ENCODE measurements at regions not wholly inside any gene's neighbourhood (a gene's known extent, or its start where the extent isn't known, plus 50 kb on each side); places are given as distances from the start of the nearest gene placed in this dataset.
"Not testable (repeated sequence)": the region's sequence is repeated elsewhere in the genome, so short reads cannot be mapped to it uniquely, and the experiment has no call there.

- H3K4me3 ChIP-seq (replicated peaks; ENCODE audit: low read depth, low read length): no peak overlapping the region
- DNase-seq (ENCODE audit: low read depth): no peak
- no peak for TF ChIP-seq CTCF (IDR thresholded peaks at IDR 0.05; ENCODE audit: low read length, missing control alignments)
Measured at GRCh38 chrX:152038804-152039203, 64.3 kb upstream of the GABRE start.

- no peak overlapping the region for H3K4me3 ChIP-seq (replicated peaks; ENCODE audit: low read depth, low read length)
- DNase-seq (ENCODE audit: low read depth): no peak
- no peak for TF ChIP-seq CTCF (IDR thresholded peaks at IDR 0.05; ENCODE audit: low read length, missing control alignments)
Measured at GRCh38 chrX:152037183-152037582, 62.7 kb upstream of the GABRE start.

- H3K4me3 ChIP-seq (replicated peaks; ENCODE audit: low read depth, low read length); DNase-seq (ENCODE audit: low read depth): not testable (repeated sequence)
Measured at GRCh38 chrX:152031346-152031745, 56.9 kb upstream of the GABRE start.

- DNase-seq (ENCODE audit: low read depth): no peak
- H3K4me3 ChIP-seq (replicated peaks; ENCODE audit: low read depth, low read length): no peak overlapping the region
- TF ChIP-seq CTCF (IDR thresholded peaks at IDR 0.05; ENCODE audit: low read length, missing control alignments): no peak
Measured at GRCh38 chrX:152028579-152028978, 54.1 kb upstream of the GABRE start.

- no peak for TF ChIP-seq CTCF (IDR thresholded peaks at IDR 0.05; ENCODE audit: low read length, missing control alignments)
- no peak for DNase-seq (ENCODE audit: low read depth)
- H3K4me3 ChIP-seq (replicated peaks; ENCODE audit: low read depth, low read length): no peak overlapping the region
Measured at GRCh38 chrX:152025656-152026440, 51.4 kb upstream of the GABRE start.

GRCh38 chrX:152024710-152025109 is 50.2 kb upstream of the GABRE start:
- TF ChIP-seq CTCF (IDR thresholded peaks at IDR 0.05; ENCODE audit: low read length, missing control alignments): no peak
- DNase-seq (ENCODE audit: low read depth): no peak
- H3K4me3 ChIP-seq (replicated peaks; ENCODE audit: low read depth, low read length): no peak overlapping the region
